GM23338 (cell line): ENCODE measurements at regions not wholly inside any gene's neighbourhood (a gene's known extent, or its start where the extent isn't known, plus 50 kb on each side); places are given as distances from the start of the nearest gene placed in this dataset.
A peak's percentile ranks its signal among the peaks of the same experiment; 100 is the strongest.

Experiments
- ATAC-seq: fragments of 200-7000 bp; cut with Tn5 transposase; 3 replicates; pipeline ENCODE4 v1.9.1; 2020
- DNase-seq: peaks from one replicate; pipeline ENCODE4 v3.0.0-alpha.2; 2015; ENCODE audit warnings: low spot score
- H2AFZ ChIP-seq: fragments of 200-600 bp; sonication (generic); 2 replicates; pipeline ENCODE4 v1.8.0; 2016; ENCODE audit warnings: antibody characterized with exemption, mild to moderate bottlenecking, moderate library complexity
- H3F3A ChIP-seq: fragments of 200-600 bp; sonication (generic); replicated peaks from 2 replicates; pipeline ENCODE4 v1.8.0; 2017; ENCODE audit warnings: antibody characterized with exemption, mixed run types, low read depth
- H3K27ac ChIP-seq: fragments of 200-600 bp; sonication (generic); 2 replicates; pipeline ENCODE4 v1.6.1; 2016; ENCODE audit warnings: low read depth
- H3K27me3 ChIP-seq: fragments of 200-600 bp; sonication (generic); 2 replicates; pipeline ENCODE4 v1.8.0; 2016; ENCODE audit warnings: mild to moderate bottlenecking, mixed run types, moderate library complexity; ENCODE audit not compliant: insufficient read depth
- H3K36me3 ChIP-seq: fragments of 200-600 bp; sonication (generic); 2 replicates; pipeline ENCODE4 v1.8.0; 2016; ENCODE audit warnings: mild to moderate bottlenecking; ENCODE audit not compliant: insufficient read depth
- H3K4me1 ChIP-seq: fragments of 200-600 bp; sonication (generic); 2 replicates; pipeline ENCODE4 v1.8.0; 2016; ENCODE audit warnings: mild to moderate bottlenecking, moderate library complexity; ENCODE audit not compliant: insufficient read depth
- H3K4me2 ChIP-seq: fragments of 200-600 bp; sonication (generic); 2 replicates; pipeline ENCODE4 v1.7.1; 2017; ENCODE audit warnings: mixed run types
- H3K4me3 ChIP-seq: fragments of 200-600 bp; sonication (generic); 2 replicates; pipeline ENCODE4 v1.6.1; 2016; ENCODE audit warnings: mixed run types
- H3K79me2 ChIP-seq: fragments of 200-600 bp; sonication (generic); replicated peaks from 2 replicates; pipeline ENCODE4 v1.8.0; 2017; ENCODE audit warnings: mild to moderate bottlenecking; ENCODE audit not compliant: insufficient read depth
- H3K9me2 ChIP-seq: fragments of 200-600 bp; sonication (generic); 2 replicates; pipeline ENCODE4 v1.8.0; 2017; ENCODE audit not compliant: insufficient read depth
- H4K20me1 ChIP-seq: fragments of 200-600 bp; sonication (generic); replicated peaks from 2 replicates; pipeline ENCODE4 v1.8.0; 2017; ENCODE audit warnings: mild to moderate bottlenecking; ENCODE audit not compliant: insufficient read depth
- H3K27ac Mint-ChIP-seq: 2 replicates; pipeline ENCODE4 v1.8.0; 2020; ENCODE audit warnings: inconsistent platforms, mild to moderate bottlenecking, moderate library complexity, mixed read lengths
- H3K27me3 Mint-ChIP-seq: 3 replicates; pipeline ENCODE4 v1.8.0; 2022; ENCODE audit warnings: low read depth, mild to moderate bottlenecking, moderate library complexity, mixed read lengths, inconsistent platforms; ENCODE audit not compliant: insufficient read depth, poor library complexity
- H3K36me3 Mint-ChIP-seq: 3 replicates; pipeline ENCODE4 v1.8.0; 2021; ENCODE audit warnings: low read depth, mild to moderate bottlenecking, inconsistent platforms, moderate library complexity, mixed read lengths
- H3K4me1 Mint-ChIP-seq: 3 replicates; pipeline ENCODE4 v1.8.0; 2020; ENCODE audit warnings: mild to moderate bottlenecking, inconsistent platforms, mixed read lengths
- H3K4me3 Mint-ChIP-seq: 3 replicates; pipeline ENCODE4 v1.8.0; 2021; ENCODE audit warnings: moderate library complexity, mild to moderate bottlenecking, inconsistent platforms, mixed read lengths
- H3K9me3 Mint-ChIP-seq: 3 replicates; pipeline ENCODE4 v1.8.0; 2020; ENCODE audit warnings: moderate library complexity, mild to moderate bottlenecking, inconsistent platforms, mixed read lengths
- EZH2 ChIP-seq: fragments of 200-600 bp; sonication (generic); IDR thresholded peaks from one replicate; pipeline ENCODE4 v1.8.0; 2017; ENCODE audit warnings: antibody characterized with exemption, mild to moderate bottlenecking, low read depth; ENCODE audit not compliant: unreplicated experiment
- EZH2phosphoT487 ChIP-seq: fragments of 200-600 bp; sonication (generic); IDR thresholded peaks from one replicate; pipeline ENCODE4 v1.8.1; 2018; ENCODE audit warnings: antibody characterized with exemption; ENCODE audit not compliant: unreplicated experiment
- NANOG ChIP-seq: IDR thresholded peaks from 2 replicates; pipeline ENCODE4 v1.6.1; 2016; ENCODE audit warnings: antibody characterized with exemption, borderline replicate concordance
- POLR2AphosphoS5 ChIP-seq: IDR thresholded peaks from 2 replicates; pipeline ENCODE4 v1.6.1; 2016; ENCODE audit warnings: antibody characterized with exemption, low read depth
- REST ChIP-seq: IDR thresholded peaks from one replicate; pipeline ENCODE4 v1.6.1; 2018; ENCODE audit warnings: antibody characterized with exemption; ENCODE audit not compliant: unreplicated experiment
- ZNF331 ChIP-seq: fragments of 250-450 bp; sonication (Bioruptor Pico); IDR thresholded peaks from 2 replicates; pipeline ENCODE4 v1.5.0; 2020; ENCODE audit warnings: low read depth, mild to moderate bottlenecking, moderate library complexity
- ZNF462 ChIP-seq: fragments of 250-450 bp; sonication (Bioruptor Pico); IDR thresholded peaks from 2 replicates; pipeline ENCODE4 v1.5.0; 2020; ENCODE audit warnings: mild to moderate bottlenecking, moderate library complexity
- TF ChIP-seq, protein P1 (sequence below): IDR thresholded peaks from 2 replicates; pipeline ENCODE4 v1.6.1; 2016; ENCODE audit warnings: antibody characterized with exemption
- TF ChIP-seq, protein P2 (sequence below), 2 experiments: fragments of 200-600 bp in 1 of 2; sonication (generic) in 1 of 2; conservative IDR thresholded peaks; 2 replicates each; pipeline versions ENCODE4 v1.5.1 to v1.6.1; 2016 to 2017; ENCODE audit warnings: antibody characterized with exemption in 2 of 2, low read depth in 2 of 2, mild to moderate bottlenecking in 2 of 2, moderate library complexity in 1 of 2

DNA sequence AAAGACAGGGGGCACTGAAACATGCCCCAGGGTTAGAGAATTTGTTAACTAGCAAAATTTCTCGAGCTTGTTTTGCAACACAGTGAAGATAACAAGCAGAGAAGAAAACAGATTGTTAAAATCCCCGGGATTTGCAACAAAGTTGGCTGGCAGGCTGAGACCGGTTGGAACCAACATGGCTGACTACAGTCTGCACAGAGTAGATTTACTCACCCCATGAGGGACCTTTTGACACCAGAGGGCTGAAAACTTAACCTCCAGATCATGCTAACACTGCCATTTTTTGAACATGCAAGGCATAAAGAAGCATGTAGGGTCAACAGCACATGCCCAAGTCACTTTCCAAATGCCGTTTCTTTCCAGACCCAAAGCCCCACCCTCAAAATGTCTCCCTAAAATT, 95.2 kb upstream of the TMEM26 start:
- Histone ChIP-seq H2AFZ (peak overlapping the region; percentile 84; the same call in 1 of the 2 replicates), H3K36me3 (no peaks in the 10 kb centered on the region), H3K27me3 (no peaks in the 10 kb centered on the region), H3K9me2 (peaks cover 14% of the 10 kb centered on the region; the same call in 1 of the 2 replicates), H3K4me1 (no peaks in the 10 kb centered on the region), H3K79me2 (no peaks in the 10 kb centered on the region), H3K27ac (no peak overlapping the region), H3K4me3 (no peak overlapping the region), H4K20me1 (no peaks in the 10 kb centered on the region), H3F3A (no peaks in the 10 kb centered on the region), H3K4me2 (no peak overlapping the region)
- Mint-ChIP-seq H3K27me3 (no peaks in the 10 kb centered on the region), H3K9me3 (no peaks in the 10 kb centered on the region), H3K36me3 (no peaks in the 10 kb centered on the region), H3K4me1 (no peaks in the 10 kb centered on the region), H3K27ac (no peak overlapping the region), H3K4me3 (no peak overlapping the region)
- DNase-seq, result no peak
- TF ChIP-seq ZNF331 (CRISPR knock-in tag), result no peak
- TF ChIP-seq NANOG, result no peak
- TF ChIP-seq EZH2phosphoT487, result no peak
- no peak for TF ChIP-seq POLR2AphosphoS5
- TF ChIP-seq, protein P1, sequence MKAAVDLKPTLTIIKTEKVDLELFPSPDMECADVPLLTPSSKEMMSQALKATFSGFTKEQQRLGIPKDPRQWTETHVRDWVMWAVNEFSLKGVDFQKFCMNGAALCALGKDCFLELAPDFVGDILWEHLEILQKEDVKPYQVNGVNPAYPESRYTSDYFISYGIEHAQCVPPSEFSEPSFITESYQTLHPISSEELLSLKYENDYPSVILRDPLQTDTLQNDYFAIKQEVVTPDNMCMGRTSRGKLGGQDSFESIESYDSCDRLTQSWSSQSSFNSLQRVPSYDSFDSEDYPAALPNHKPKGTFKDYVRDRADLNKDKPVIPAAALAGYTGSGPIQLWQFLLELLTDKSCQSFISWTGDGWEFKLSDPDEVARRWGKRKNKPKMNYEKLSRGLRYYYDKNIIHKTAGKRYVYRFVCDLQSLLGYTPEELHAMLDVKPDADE, result no peak
- TF ChIP-seq ZNF462, result no peak
- TF ChIP-seq EZH2, result no peak
- TF ChIP-seq REST, result no peak
- TF ChIP-seq, protein P2, sequence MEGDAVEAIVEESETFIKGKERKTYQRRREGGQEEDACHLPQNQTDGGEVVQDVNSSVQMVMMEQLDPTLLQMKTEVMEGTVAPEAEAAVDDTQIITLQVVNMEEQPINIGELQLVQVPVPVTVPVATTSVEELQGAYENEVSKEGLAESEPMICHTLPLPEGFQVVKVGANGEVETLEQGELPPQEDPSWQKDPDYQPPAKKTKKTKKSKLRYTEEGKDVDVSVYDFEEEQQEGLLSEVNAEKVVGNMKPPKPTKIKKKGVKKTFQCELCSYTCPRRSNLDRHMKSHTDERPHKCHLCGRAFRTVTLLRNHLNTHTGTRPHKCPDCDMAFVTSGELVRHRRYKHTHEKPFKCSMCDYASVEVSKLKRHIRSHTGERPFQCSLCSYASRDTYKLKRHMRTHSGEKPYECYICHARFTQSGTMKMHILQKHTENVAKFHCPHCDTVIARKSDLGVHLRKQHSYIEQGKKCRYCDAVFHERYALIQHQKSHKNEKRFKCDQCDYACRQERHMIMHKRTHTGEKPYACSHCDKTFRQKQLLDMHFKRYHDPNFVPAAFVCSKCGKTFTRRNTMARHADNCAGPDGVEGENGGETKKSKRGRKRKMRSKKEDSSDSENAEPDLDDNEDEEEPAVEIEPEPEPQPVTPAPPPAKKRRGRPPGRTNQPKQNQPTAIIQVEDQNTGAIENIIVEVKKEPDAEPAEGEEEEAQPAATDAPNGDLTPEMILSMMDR (conservative IDR thresholded peaks at IDR 0.05; ENCODE audit: low read depth in 2 of 2), result no peak
- ATAC-seq, result no peak
